ENCODE measurements at regions not wholly inside any gene's neighbourhood (a gene's known extent, or its start where the extent isn't known, plus 50 kb on each side); places are given as distances from the start of the nearest gene placed in this dataset.

DNA sequence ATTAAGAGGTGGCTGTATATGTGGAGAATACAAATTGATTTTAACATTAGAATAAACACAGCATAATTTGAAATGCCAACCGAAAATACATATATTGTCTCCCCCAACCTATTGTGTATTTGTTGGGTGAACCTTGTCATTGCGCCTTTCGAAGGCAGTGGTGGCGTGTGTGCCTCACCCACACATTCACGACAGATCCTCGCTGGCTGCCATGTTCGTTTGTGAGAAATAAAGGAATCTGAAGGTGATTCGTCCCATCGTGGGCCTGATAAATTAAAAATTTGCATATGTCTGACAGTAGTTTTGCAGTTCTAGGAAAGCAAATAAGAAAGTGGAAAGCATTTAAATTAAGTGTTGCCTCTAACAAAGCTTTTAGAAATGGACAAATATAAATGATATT, 222.8 kb upstream of the TOPAZ1 start:
- TF ChIP-seq REST (IDR thresholded peaks at IDR 0.05; ENCODE audit: insufficient replicate concordance, low read depth): no peak
- TF ChIP-seq, protein P1, sequence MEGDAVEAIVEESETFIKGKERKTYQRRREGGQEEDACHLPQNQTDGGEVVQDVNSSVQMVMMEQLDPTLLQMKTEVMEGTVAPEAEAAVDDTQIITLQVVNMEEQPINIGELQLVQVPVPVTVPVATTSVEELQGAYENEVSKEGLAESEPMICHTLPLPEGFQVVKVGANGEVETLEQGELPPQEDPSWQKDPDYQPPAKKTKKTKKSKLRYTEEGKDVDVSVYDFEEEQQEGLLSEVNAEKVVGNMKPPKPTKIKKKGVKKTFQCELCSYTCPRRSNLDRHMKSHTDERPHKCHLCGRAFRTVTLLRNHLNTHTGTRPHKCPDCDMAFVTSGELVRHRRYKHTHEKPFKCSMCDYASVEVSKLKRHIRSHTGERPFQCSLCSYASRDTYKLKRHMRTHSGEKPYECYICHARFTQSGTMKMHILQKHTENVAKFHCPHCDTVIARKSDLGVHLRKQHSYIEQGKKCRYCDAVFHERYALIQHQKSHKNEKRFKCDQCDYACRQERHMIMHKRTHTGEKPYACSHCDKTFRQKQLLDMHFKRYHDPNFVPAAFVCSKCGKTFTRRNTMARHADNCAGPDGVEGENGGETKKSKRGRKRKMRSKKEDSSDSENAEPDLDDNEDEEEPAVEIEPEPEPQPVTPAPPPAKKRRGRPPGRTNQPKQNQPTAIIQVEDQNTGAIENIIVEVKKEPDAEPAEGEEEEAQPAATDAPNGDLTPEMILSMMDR (IDR thresholded peaks at IDR 0.05; ENCODE audit: insufficient read depth, low read length): no peak

Data from HL-60 (cell line).